ENCODE measurements at regions not wholly inside any gene's neighbourhood (a gene's known extent, or its start where the extent isn't known, plus 50 kb on each side); places are given as distances from the start of the nearest gene placed in this dataset.

GRCh38 chr4:158079661-158080060, 93.2 kb downstream of the GASK1B start:
- ATAC-seq (ENCODE audit: insufficient read depth, low FRiP score) (no peak), DNase-seq (no peak)
- Histone ChIP-seq H3K4me1 (ENCODE audit: control insufficient read depth in 5 of 5, insufficient read depth in 5 of 5, low read length in 5 of 5) (no peaks in the 10 kb centered on the region), H3K4me3 (no peak overlapping the region), H3K9ac (ENCODE audit: insufficient read depth in 1 of 2, low read length in 2 of 2) (no peak overlapping the region), H3K36me3 (ENCODE audit: control insufficient read depth in 4 of 4, insufficient read depth in 4 of 4, low read length in 4 of 4) (no peaks in the 10 kb centered on the region), H3K27ac (ENCODE audit: low read depth in 1 of 2, low read length in 1 of 2) (no peak overlapping the region), H3K9me3 (ENCODE audit: control insufficient read depth in 4 of 4, insufficient read depth in 3 of 4, low read length in 3 of 4) (no peaks in the 10 kb centered on the region), H3K27me3 (ENCODE audit: control insufficient read depth in 3 of 3, insufficient read depth in 3 of 3, low read length in 2 of 3) (no peaks in the 10 kb centered on the region)
- WGBS, 2 donors: 84 to 93% methylated on average over 2 of the region's 2 CpGs
- no peak for TF ChIP-seq CTCF (IDR thresholded peaks at IDR 0.05; ENCODE audit: control extremely low read depth, extremely low read depth)

GRCh38 chr4:158077835-158078234, 95.0 kb downstream of the GASK1B start:
- no peak for TF ChIP-seq CTCF (IDR thresholded peaks at IDR 0.05; ENCODE audit: control extremely low read depth, extremely low read depth)
- no peaks in the 10 kb centered on the region for H3K36me3 ChIP-seq (ENCODE audit: control insufficient read depth in 4 of 4, insufficient read depth in 4 of 4, low read length in 4 of 4)
- H3K9ac ChIP-seq (ENCODE audit: insufficient read depth in 1 of 2, low read length in 2 of 2): no peak overlapping the region
- DNase-seq: no peak
- H3K4me3 ChIP-seq: no peak overlapping the region
- WGBS, 2 donors: 95 to 98% methylated on average over 2 of the region's 2 CpGs
- ATAC-seq (ENCODE audit: insufficient read depth, low FRiP score): no peak
- H3K9me3 ChIP-seq (ENCODE audit: control insufficient read depth in 4 of 4, insufficient read depth in 3 of 4, low read length in 3 of 4): no peaks in the 10 kb centered on the region
- no peak overlapping the region for H3K27ac ChIP-seq (ENCODE audit: low read depth in 1 of 2, low read length in 1 of 2)
- H3K4me1 ChIP-seq (ENCODE audit: control insufficient read depth in 5 of 5, insufficient read depth in 5 of 5, low read length in 5 of 5): no peaks in the 10 kb centered on the region
- no peaks in the 10 kb centered on the region for H3K27me3 ChIP-seq (ENCODE audit: control insufficient read depth in 3 of 3, insufficient read depth in 3 of 3, low read length in 2 of 3)

GRCh38 chr4:158074851-158075250, 98.0 kb downstream of the GASK1B start:
- 88 to 94% methylated on average over 5 of the region's 5 CpGs for WGBS, 2 donors
- no peak for DNase-seq
- no peaks in the 10 kb centered on the region for H3K4me1 ChIP-seq (ENCODE audit: control insufficient read depth in 5 of 5, insufficient read depth in 5 of 5, low read length in 5 of 5)
- H3K9ac ChIP-seq (ENCODE audit: insufficient read depth in 1 of 2, low read length in 2 of 2): no peak overlapping the region
- H3K4me3 ChIP-seq: no peak overlapping the region
- no peak overlapping the region for H3K27ac ChIP-seq (ENCODE audit: low read depth in 1 of 2, low read length in 1 of 2)
- no peaks in the 10 kb centered on the region for H3K27me3 ChIP-seq (ENCODE audit: control insufficient read depth in 3 of 3, insufficient read depth in 3 of 3, low read length in 2 of 3)
- ATAC-seq (ENCODE audit: insufficient read depth, low FRiP score): no peak
- no peaks in the 10 kb centered on the region for H3K36me3 ChIP-seq (ENCODE audit: control insufficient read depth in 4 of 4, insufficient read depth in 4 of 4, low read length in 4 of 4)
- no peak for TF ChIP-seq CTCF (IDR thresholded peaks at IDR 0.05; ENCODE audit: control extremely low read depth, extremely low read depth)
- H3K9me3 ChIP-seq (ENCODE audit: control insufficient read depth in 4 of 4, insufficient read depth in 3 of 4, low read length in 3 of 4): no peaks in the 10 kb centered on the region

- H3K27me3 ChIP-seq (ENCODE audit: control insufficient read depth in 3 of 3, insufficient read depth in 3 of 3, low read length in 2 of 3): no peaks in the 10 kb centered on the region
- H3K4me1 ChIP-seq (ENCODE audit: control insufficient read depth in 5 of 5, insufficient read depth in 5 of 5, low read length in 5 of 5): peaks cover 0 to 3% (median 0%) of the 10 kb centered on the region in 5 donors
- H3K36me3 ChIP-seq (ENCODE audit: control insufficient read depth in 4 of 4, insufficient read depth in 4 of 4, low read length in 4 of 4): no peaks in the 10 kb centered on the region
- H3K9me3 ChIP-seq (ENCODE audit: control insufficient read depth in 4 of 4, insufficient read depth in 3 of 4, low read length in 3 of 4): no peaks in the 10 kb centered on the region
- no peak for TF ChIP-seq CTCF (IDR thresholded peaks at IDR 0.05; ENCODE audit: control extremely low read depth, extremely low read depth)
- WGBS, 2 donors: 88 to 89% methylated on average over 4 of the region's 4 CpGs
- no peak overlapping the region for H3K27ac ChIP-seq (ENCODE audit: low read depth in 1 of 2, low read length in 1 of 2)
- no peak overlapping the region for H3K4me3 ChIP-seq
- ATAC-seq (ENCODE audit: insufficient read depth, low FRiP score) (no peak), DNase-seq (no peak)
- no peak overlapping the region for H3K9ac ChIP-seq (ENCODE audit: insufficient read depth in 1 of 2, low read length in 2 of 2)
These were observed 100.9 kb downstream of the GASK1B start for GRCh38 chr4:158071931-158072330.

Measured in lung (tissue), 11 donors.